Upper lobe of left lung (tissue), 4 donors: ENCODE measurements at regions not wholly inside any gene's neighbourhood (a gene's known extent, or its start where the extent isn't known, plus 50 kb on each side); places are given as distances from the start of the nearest gene placed in this dataset.

Experiments used
- CTCF ChIP-seq, 6 experiments: fragments of 450-650 bp in 4 of 6; fragments of 200-600 bp in 2 of 6; sonication (generic) in 2 of 6; IDR thresholded peaks; one replicate each; pipeline ENCODE4 v1.5.1; 2016 to 2019; ENCODE audit warnings: antibody characterized with exemption in 6 of 6
- EP300 ChIP-seq, 4 donors: sonication (generic); formaldehyde crosslinking; IDR thresholded peaks; one replicate each; pipeline ENCODE4 v1.5.1; 2017; ENCODE audit warnings: antibody characterized with exemption in 4 of 4, control low read depth in 2 of 4
- POLR2AphosphoS5 ChIP-seq, 2 donors: sonication (generic); formaldehyde crosslinking; IDR thresholded peaks; one replicate each; pipeline ENCODE4 v1.5.1; 2017; ENCODE audit warnings: antibody characterized with exemption in 2 of 2

- TF ChIP-seq CTCF (IDR thresholded peaks at IDR 0.05) (no peak), POLR2AphosphoS5 (IDR thresholded peaks at IDR 0.05) (no peak), EP300 (IDR thresholded peaks at IDR 0.05) (no peak)
Measured at GRCh38 chr4:103397541-103397940, 199.4 kb upstream of the CENPE start.
